Testis (tissue), 2 donors: ENCODE measurements at regions not wholly inside any gene's neighbourhood (a gene's known extent, or its start where the extent isn't known, plus 50 kb on each side); places are given as distances from the start of the nearest gene placed in this dataset.

Experiments used
- CTCF ChIP-seq, 3 experiments: fragments of 450-650 bp in 2 of 3; fragments of 200-600 bp in 1 of 3; sonication (generic) in 1 of 3; IDR thresholded peaks; one replicate each; pipeline ENCODE4 v1.5.1; 2016 to 2019; ENCODE audit warnings: antibody characterized with exemption in 3 of 3, mild to moderate bottlenecking in 2 of 3, moderate library complexity in 1 of 3
- POLR2A ChIP-seq: fragments of 450-650 bp; IDR thresholded peaks from one replicate; pipeline ENCODE4 v1.6.1; 2017; ENCODE audit warnings: antibody characterized with exemption, mild to moderate bottlenecking, moderate library complexity

- TF ChIP-seq POLR2A: no peak
- TF ChIP-seq CTCF (IDR thresholded peaks at IDR 0.05): no peak
These were observed 179.4 kb upstream of the LRRN1 start for GRCh38 chr3:3619815-3620214.
